HCT116 (cell line): ENCODE measurements at regions not wholly inside any gene's neighbourhood (a gene's known extent, or its start where the extent isn't known, plus 50 kb on each side); places are given as distances from the start of the nearest gene placed in this dataset.

Source experiments
- ATAC-seq: fragments of 200-7000 bp; cut with Tn5 transposase; 2 replicates; pipeline ENCODE4 v1.9.1; 2020; ENCODE audit warnings: mild to moderate bottlenecking, moderate library complexity
- BruUV-seq: library from RNA; stranded (reverse); fragments of 400-500 nt; replicated peaks from 2 replicates; lab custom pipeline; 2021; lab: Mats Ljungman, UMichigan
- CTCF ChIA-PET: fragments of 300-600 bp; sonication (Branson Sonifier 250); formaldehyde crosslinking; loops from one replicate; lab custom pipeline; 2021; ENCODE audit warnings: antibody characterized with exemption; lab: Charles Lee
- POLR2A ChIA-PET: fragments of 300-600, 350-600 bp; sonication (Branson Sonifier 250); formaldehyde crosslinking; loops from one replicate; lab custom pipeline; 2021; ENCODE audit warnings: antibody characterized with exemption; lab: Charles Lee
- RAD21 ChIA-PET, 2 experiments: fragments of 300-600 bp; sonication (Branson Sonifier 250); formaldehyde crosslinking; loops; one replicate each; lab custom pipeline; 2023; ENCODE audit warnings: low total read pairs in 2 of 2; ENCODE audit not compliant: uncharacterized antibody in 2 of 2, unreplicated experiment in 2 of 2, low non-redundant PET in 1 of 2; lab: Charles Lee
- DNase-seq: peaks from one replicate; pipeline ENCODE4 v3.0.0-alpha.2; 2010; ENCODE audit warnings: low read depth, low spot score
- H2AFZ ChIP-seq: fragments of 200-600 bp; shearing (Covaris generic), sonication (generic); 2 replicates; pipeline ENCODE4 v1.6.1; 2017; ENCODE audit warnings: low read depth, mixed run types, mixed read lengths, antibody characterized with exemption, low read length; ENCODE audit not compliant: poor library complexity, severe bottlenecking
- H3K27ac ChIP-seq: 2 replicates; pipeline ENCODE4 v1.5.1; 2012; ENCODE audit warnings: low read depth, low read length
- H3K27me3 ChIP-seq: fragments of 200-600 bp; sonication (generic); 2 replicates; pipeline ENCODE4 v1.6.1; 2016; ENCODE audit warnings: mixed run types, low read length, mixed read lengths; ENCODE audit not compliant: insufficient read depth
- H3K36me3 ChIP-seq, 2 experiments: fragments of 200-500 bp in 1 of 2; fragments of 200-600 bp in 1 of 2; sonication (Bioruptor generic) in 1 of 2; sonication (generic) in 1 of 2; 2 replicates each; pipeline versions ENCODE4 v1.5.1 to v1.6.1; 2014 to 2016; ENCODE audit warnings: low read length in 2 of 2, inconsistent platforms in 1 of 2, mixed read lengths in 1 of 2, mixed run types in 1 of 2; ENCODE audit not compliant: insufficient read depth in 2 of 2, control insufficient read depth in 1 of 2
- H3K4me1 ChIP-seq, 2 experiments: fragments of 200-600 bp in 1 of 2; sonication (generic) in 1 of 2; 2 replicates each; pipeline versions ENCODE4 v1.5.1 to v1.6.1; 2012 to 2017; ENCODE audit warnings: low read length in 2 of 2, inconsistent platforms in 1 of 2, mild to moderate bottlenecking in 1 of 2, mixed read lengths in 1 of 2, mixed run types in 1 of 2, moderate library complexity in 1 of 2; ENCODE audit not compliant: insufficient read depth in 2 of 2, control insufficient read depth in 1 of 2
- H3K4me2 ChIP-seq: fragments of 200-600 bp; sonication (generic); 2 replicates; pipeline ENCODE4 v1.6.1; 2017; ENCODE audit warnings: mixed run types, low read length, mixed read lengths
- H3K4me3 ChIP-seq, 2 experiments: fragments of 200-600 bp in 1 of 2; sonication (generic) in 1 of 2; replicated peaks in 1 of 2; 2 replicates each; pipeline ENCODE4 v1.5.1; 2011 to 2016; ENCODE audit warnings: low read length in 2 of 2, control low read depth in 1 of 2, low read depth in 1 of 2, mild to moderate bottlenecking in 1 of 2, mixed read lengths in 1 of 2, mixed run types in 1 of 2
- H3K79me2 ChIP-seq: fragments of 200-600 bp; sonication (generic); 2 replicates; pipeline ENCODE4 v1.6.1; 2017; ENCODE audit warnings: mild to moderate bottlenecking, mixed run types, low read length, moderate library complexity, mixed read lengths; ENCODE audit not compliant: insufficient read depth
- H3K9ac ChIP-seq: fragments of 200-600 bp; sonication (generic); 2 replicates; pipeline ENCODE4 v1.6.1; 2016; ENCODE audit warnings: low read length, mixed read lengths
- H3K9me2 ChIP-seq: fragments of 200-600 bp; sonication (generic), shearing (Covaris generic); 2 replicates; pipeline ENCODE4 v1.6.1; 2017; ENCODE audit warnings: mixed run types, mild to moderate bottlenecking, moderate library complexity; ENCODE audit not compliant: insufficient read depth
- H3K9me3 ChIP-seq, 2 experiments: fragments of 200-500 bp in 1 of 2; fragments of 200-600 bp in 1 of 2; sonication (Bioruptor generic) in 1 of 2; sonication (generic) in 1 of 2; 2 replicates each; pipeline ENCODE4 v1.6.1; 2014 to 2017; ENCODE audit warnings: low read length in 2 of 2, mixed read lengths in 2 of 2, inconsistent platforms in 1 of 2, low read depth in 1 of 2, mild to moderate bottlenecking in 1 of 2, mixed run types in 1 of 2, moderate library complexity in 1 of 2; ENCODE audit not compliant: control insufficient read depth in 1 of 2, insufficient read depth in 1 of 2
- H4K20me1 ChIP-seq: fragments of 200-600 bp; sonication (generic), shearing (Covaris generic); 2 replicates; pipeline ENCODE4 v1.6.1; 2017; ENCODE audit warnings: mixed run types, mild to moderate bottlenecking, moderate library complexity; ENCODE audit not compliant: insufficient read depth
- ELF1 ChIP-seq: IDR thresholded peaks from 2 replicates; pipeline ENCODE4 v1.6.1; 2012; ENCODE audit warnings: low read depth, borderline replicate concordance
- EZH2 ChIP-seq: fragments of 200-600 bp; sonication (generic); IDR thresholded peaks from 2 replicates; pipeline ENCODE4 v1.6.1; 2017; ENCODE audit warnings: antibody characterized with exemption, mixed run types
- EZH2phosphoT487 ChIP-seq: fragments of 200-600 bp; IDR thresholded peaks from 2 replicates; pipeline ENCODE4 v1.6.1; 2018; ENCODE audit warnings: antibody characterized with exemption, borderline replicate concordance
- FOSL1 ChIP-seq: IDR thresholded peaks from 2 replicates; pipeline ENCODE4 v1.6.1; 2012; ENCODE audit warnings: low read depth
- POLR2A ChIP-seq: IDR thresholded peaks from 2 replicates; pipeline ENCODE4 v1.7.0; 2011; ENCODE audit warnings: borderline replicate concordance; ENCODE audit not compliant: insufficient read depth, insufficient read length; ENCODE audit errors: extremely low read depth
- POLR2AphosphoS5 ChIP-seq: IDR thresholded peaks from 2 replicates; pipeline ENCODE4 v1.6.1; 2011; ENCODE audit warnings: mild to moderate bottlenecking, low read depth, low read length, moderate library complexity
- SIN3A ChIP-seq: IDR thresholded peaks from 2 replicates; pipeline ENCODE4 v1.6.1; 2012; ENCODE audit warnings: low read depth
- SP1 ChIP-seq: IDR thresholded peaks from 2 replicates; pipeline ENCODE4 v1.6.1; 2012; ENCODE audit warnings: low read depth
- SRF ChIP-seq: IDR thresholded peaks from 2 replicates; pipeline ENCODE4 v1.6.1; 2012; ENCODE audit warnings: low read depth
- TCF7L2 ChIP-seq: IDR thresholded peaks from 2 replicates; pipeline ENCODE4 v1.7.0; 2011; ENCODE audit warnings: borderline replicate concordance, inconsistent platforms; ENCODE audit not compliant: insufficient read depth, insufficient read length; ENCODE audit errors: extremely low read depth
- YY1 ChIP-seq: IDR thresholded peaks from 2 replicates; pipeline ENCODE4 v1.6.1; 2011; ENCODE audit warnings: low read length, low read depth, moderate library complexity, mild to moderate bottlenecking; ENCODE audit not compliant: insufficient replicate concordance; ENCODE audit errors: extremely low read depth
- ZNF274 ChIP-seq: fragments of 200-500 bp; sonication (Bioruptor generic); IDR thresholded peaks from 2 replicates; pipeline ENCODE4 v1.6.1; 2014; ENCODE audit warnings: mild to moderate bottlenecking, low read depth, low read length, inconsistent platforms
- intact Hi-C: fragments of 100-400 bp; cut with micrococcal nuclease; formaldehyde crosslinking; loops from 2 replicates; pipeline ENCODE4 v1.10.0; 2022
- TF ChIP-seq, protein P1 (sequence below): IDR thresholded peaks from 2 replicates; pipeline ENCODE4 v1.6.1; 2012
- TF ChIP-seq, protein P2 (sequence below), 3 experiments: fragments of 200-600 bp in 1 of 3; sonication (generic) in 1 of 3; IDR thresholded peaks in 2 of 3; conservative IDR thresholded peaks in 1 of 3; 2 replicates each; pipeline ENCODE4 v1.5.1; 2012 to 2017; ENCODE audit warnings: low read depth in 2 of 3, low read length in 2 of 3, antibody characterized with exemption in 1 of 3, borderline replicate concordance in 1 of 3, control low read depth in 1 of 3, mild to moderate bottlenecking in 1 of 3, mixed read lengths in 1 of 3, mixed run types in 1 of 3, moderate library complexity in 1 of 3; ENCODE audit not compliant: insufficient read depth in 1 of 3

DNA sequence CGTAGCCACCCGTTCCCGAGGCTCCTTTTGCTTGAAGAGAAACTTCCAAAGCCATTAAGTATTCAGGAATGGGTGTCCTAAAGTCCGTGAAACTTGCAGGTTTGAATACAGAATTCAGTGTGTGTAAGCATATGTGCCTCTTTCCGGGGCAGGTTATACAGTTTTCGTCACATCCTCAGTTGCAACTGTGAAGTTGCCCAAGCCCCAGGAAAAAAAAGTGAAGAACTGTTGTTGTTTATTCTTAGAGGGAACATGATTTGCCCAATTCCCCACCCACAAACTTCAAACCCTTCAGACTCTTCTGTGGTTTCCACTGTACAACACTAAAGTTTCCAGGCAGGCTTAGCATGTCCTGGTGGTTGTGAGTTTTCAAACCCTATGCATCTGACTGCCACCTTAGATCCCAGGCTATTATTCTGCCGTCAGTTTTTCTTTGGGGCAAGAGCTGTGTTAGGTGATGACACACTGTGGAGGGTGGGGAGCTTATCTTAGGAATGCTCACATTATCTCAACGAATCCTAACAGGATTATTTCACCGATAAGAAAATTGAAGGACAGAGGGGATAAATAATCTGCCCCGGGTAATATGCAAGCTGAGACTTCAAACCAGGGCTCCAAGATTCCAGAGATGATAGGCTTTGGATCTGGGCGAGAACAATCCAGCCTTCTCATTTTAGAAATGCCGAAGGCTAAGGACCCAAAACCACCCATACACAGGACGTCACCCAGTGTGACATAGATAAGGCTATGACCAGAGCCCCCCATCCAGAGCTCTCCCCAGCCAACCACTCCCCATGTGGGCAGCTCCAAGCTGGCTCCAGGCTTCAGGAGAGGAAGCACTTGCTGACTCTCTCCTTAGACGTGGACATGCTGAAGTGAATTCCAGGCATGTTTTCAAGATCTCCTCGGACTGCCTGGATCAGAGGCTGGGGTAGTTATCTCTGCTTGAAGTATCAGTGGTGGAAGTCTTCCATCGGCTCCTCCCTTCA is 81.7 kb upstream of the AFDN start:
- H3K4me1 ChIP-seq = no peaks in the 10 kb centered on the region
- no TSS peak for BruUV-seq
- H3K79me2 ChIP-seq = no peaks in the 10 kb centered on the region
- no peak overlapping the region for H3K4me3 ChIP-seq
- no peaks in the 10 kb centered on the region for H3K36me3 ChIP-seq
- RAD21 ChIA-PET = no interaction called here
- TF ChIP-seq, protein P1, sequence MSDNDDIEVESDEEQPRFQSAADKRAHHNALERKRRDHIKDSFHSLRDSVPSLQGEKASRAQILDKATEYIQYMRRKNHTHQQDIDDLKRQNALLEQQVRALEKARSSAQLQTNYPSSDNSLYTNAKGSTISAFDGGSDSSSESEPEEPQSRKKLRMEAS = no peak
- TF ChIP-seq FOSL1 (no peak), SP1 (no peak), POLR2A (no peak), SIN3A (no peak), SRF (no peak), ZNF274 (no peak), ELF1 (no peak), POLR2AphosphoS5 (no peak), EZH2 (no peak), EZH2phosphoT487 (no peak), TCF7L2 (no peak), YY1 (no peak)
- TF ChIP-seq, protein P2, sequence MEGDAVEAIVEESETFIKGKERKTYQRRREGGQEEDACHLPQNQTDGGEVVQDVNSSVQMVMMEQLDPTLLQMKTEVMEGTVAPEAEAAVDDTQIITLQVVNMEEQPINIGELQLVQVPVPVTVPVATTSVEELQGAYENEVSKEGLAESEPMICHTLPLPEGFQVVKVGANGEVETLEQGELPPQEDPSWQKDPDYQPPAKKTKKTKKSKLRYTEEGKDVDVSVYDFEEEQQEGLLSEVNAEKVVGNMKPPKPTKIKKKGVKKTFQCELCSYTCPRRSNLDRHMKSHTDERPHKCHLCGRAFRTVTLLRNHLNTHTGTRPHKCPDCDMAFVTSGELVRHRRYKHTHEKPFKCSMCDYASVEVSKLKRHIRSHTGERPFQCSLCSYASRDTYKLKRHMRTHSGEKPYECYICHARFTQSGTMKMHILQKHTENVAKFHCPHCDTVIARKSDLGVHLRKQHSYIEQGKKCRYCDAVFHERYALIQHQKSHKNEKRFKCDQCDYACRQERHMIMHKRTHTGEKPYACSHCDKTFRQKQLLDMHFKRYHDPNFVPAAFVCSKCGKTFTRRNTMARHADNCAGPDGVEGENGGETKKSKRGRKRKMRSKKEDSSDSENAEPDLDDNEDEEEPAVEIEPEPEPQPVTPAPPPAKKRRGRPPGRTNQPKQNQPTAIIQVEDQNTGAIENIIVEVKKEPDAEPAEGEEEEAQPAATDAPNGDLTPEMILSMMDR (IDR thresholded peaks at IDR 0.05 in 2 of 3, conservative IDR thresholded peaks at IDR 0.05 in 1 of 3; ENCODE audit: borderline replicate concordance in 1 of 3, insufficient read depth in 1 of 3, low read depth in 2 of 3, low read length in 2 of 3) = no peak
- CTCF ChIA-PET = no interaction called here
- POLR2A ChIA-PET = no interaction called here
- no peak for DNase-seq
- H3K9ac ChIP-seq = no peak overlapping the region
- no peak overlapping the region for H2AFZ ChIP-seq
- H3K9me2 ChIP-seq = no peaks in the 10 kb centered on the region
- no peaks in the 10 kb centered on the region for H3K9me3 ChIP-seq
- intact Hi-C loops = no loop called here
- H3K4me2 ChIP-seq = no peak overlapping the region
- H3K27me3 ChIP-seq = no peaks in the 10 kb centered on the region; the same call in 1 of the 2 replicates
- H4K20me1 ChIP-seq = no peaks in the 10 kb centered on the region; the same call in 1 of the 2 replicates
- H3K27ac ChIP-seq = no peak overlapping the region
- no peak for ATAC-seq
